ENCODE measurements at regions not wholly inside any gene's neighbourhood (a gene's known extent, or its start where the extent isn't known, plus 50 kb on each side); places are given as distances from the start of the nearest gene placed in this dataset.

GRCh38 chr1:188367661-188368060, 1538.9 kb downstream of the PLA2G4A start:
- TF ChIP-seq, protein P1, sequence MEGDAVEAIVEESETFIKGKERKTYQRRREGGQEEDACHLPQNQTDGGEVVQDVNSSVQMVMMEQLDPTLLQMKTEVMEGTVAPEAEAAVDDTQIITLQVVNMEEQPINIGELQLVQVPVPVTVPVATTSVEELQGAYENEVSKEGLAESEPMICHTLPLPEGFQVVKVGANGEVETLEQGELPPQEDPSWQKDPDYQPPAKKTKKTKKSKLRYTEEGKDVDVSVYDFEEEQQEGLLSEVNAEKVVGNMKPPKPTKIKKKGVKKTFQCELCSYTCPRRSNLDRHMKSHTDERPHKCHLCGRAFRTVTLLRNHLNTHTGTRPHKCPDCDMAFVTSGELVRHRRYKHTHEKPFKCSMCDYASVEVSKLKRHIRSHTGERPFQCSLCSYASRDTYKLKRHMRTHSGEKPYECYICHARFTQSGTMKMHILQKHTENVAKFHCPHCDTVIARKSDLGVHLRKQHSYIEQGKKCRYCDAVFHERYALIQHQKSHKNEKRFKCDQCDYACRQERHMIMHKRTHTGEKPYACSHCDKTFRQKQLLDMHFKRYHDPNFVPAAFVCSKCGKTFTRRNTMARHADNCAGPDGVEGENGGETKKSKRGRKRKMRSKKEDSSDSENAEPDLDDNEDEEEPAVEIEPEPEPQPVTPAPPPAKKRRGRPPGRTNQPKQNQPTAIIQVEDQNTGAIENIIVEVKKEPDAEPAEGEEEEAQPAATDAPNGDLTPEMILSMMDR (conservative IDR thresholded peaks at IDR 0.05; ENCODE audit: low read length): no peak
- TF ChIP-seq EZH2phosphoT487 (IDR thresholded peaks at IDR 0.05; ENCODE audit: borderline replicate concordance, low read depth, low read length): no peak

Data from OCI-LY7 (cell line).